Mucosa of descending colon (tissue), 3 donors: ENCODE measurements at regions not wholly inside any gene's neighbourhood (a gene's known extent, or its start where the extent isn't known, plus 50 kb on each side); places are given as distances from the start of the nearest gene placed in this dataset.

ENCODE experiments used
- ATAC-seq: fragments of 200-7000 bp; cut with Tn5 transposase; one replicate; pipeline ENCODE4 v1.9.1; 2020; ENCODE audit warnings: mild to moderate bottlenecking, moderate library complexity
- DNase-seq, 3 donors: peaks; one replicate each; pipeline ENCODE4 v3.0.0-alpha.2; 2020
- H3K36me3 ChIP-seq: fragments of 200-600 bp; one replicate; pipeline ENCODE4 v1.8.0; 2021; ENCODE audit warnings: low read depth, mild to moderate bottlenecking
- H3K4me1 ChIP-seq: fragments of 200-600 bp; one replicate; pipeline ENCODE4 v1.8.0; 2021; ENCODE audit warnings: low read depth, mild to moderate bottlenecking
- H3K4me3 ChIP-seq: fragments of 200-600 bp; one replicate; pipeline ENCODE4 v1.8.0; 2021; ENCODE audit warnings: mild to moderate bottlenecking
- H3K9me3 ChIP-seq: fragments of 200-600 bp; one replicate; pipeline ENCODE4 v1.8.0; 2021; ENCODE audit warnings: mild to moderate bottlenecking
- intact Hi-C, 2 donors: fragments of 100-400 bp; cut with DNase I in 1 of 2; cut with micrococcal nuclease in 1 of 2; formaldehyde crosslinking; loops; one replicate each; pipeline versions ENCODE4 v1.11.0 to v1.11.1; 2022; cut with DNase I, micrococcal nuclease
- TF ChIP-seq, protein P1 (sequence below): fragments of 200-600 bp; IDR thresholded peaks from one replicate; pipeline ENCODE4 v1.8.0; 2022; ENCODE audit warnings: antibody characterized with exemption, mild to moderate bottlenecking
- donor health status: DM: no; HTN: no; CAD: no; lungs with moderate emphysema.
- donor health status: DM: no; HTN: no; CAD: no.
- donor health status: DM: no; HTN: yes; CAD: no.

DNA sequence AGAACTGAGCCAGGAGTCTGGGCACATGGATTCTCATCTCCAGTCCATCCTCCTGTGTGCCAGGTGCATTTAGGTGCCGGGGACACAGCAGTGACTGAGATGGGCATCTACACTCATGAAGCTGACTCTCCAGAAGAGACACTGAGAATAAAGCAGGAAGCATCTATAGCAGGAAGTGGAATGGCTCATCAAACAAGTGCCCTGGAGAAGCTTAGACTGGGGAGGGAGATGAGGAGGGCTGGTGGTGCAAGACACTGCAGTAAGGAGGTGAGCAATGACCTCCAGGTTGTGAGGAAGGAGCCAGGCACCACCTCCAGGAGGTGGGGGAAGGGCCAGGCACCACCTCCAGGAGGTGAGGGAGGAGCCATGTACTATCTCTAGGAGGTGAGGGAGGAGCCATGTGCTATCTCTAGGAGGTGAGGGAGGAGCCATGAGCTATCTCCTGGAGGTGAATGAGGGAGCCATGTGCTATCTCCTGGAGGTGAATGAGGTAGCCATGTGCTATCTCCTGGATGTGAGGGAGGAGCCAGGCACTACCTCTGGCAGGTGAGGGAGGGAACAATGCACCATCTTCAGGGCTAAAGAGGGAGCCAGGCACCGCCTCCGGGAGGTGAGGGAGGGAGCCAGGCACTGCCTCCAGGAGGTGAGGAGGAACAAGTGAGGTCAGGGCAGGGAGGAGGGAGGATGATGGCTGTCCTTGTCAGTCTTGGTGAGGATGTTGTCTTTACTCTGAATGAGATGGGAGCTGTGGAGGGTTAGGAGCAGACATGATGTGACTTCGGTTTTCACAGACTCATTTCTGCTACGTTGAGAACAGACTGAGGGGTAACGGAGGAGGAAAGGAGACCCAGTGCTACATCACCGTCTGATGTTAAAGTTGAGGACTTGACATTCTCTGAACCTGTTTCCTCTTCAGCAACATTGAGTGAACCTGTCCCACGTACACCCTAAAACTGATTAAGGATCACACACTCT lies 961.9 kb upstream of the TMEM132C start:
- intact Hi-C loops, result no loop called here
- H3K9me3 ChIP-seq, result no peaks in the 10 kb centered on the region
- H3K4me1 ChIP-seq, result no peaks in the 10 kb centered on the region
- DNase-seq, result no peak
- TF ChIP-seq, protein P1, sequence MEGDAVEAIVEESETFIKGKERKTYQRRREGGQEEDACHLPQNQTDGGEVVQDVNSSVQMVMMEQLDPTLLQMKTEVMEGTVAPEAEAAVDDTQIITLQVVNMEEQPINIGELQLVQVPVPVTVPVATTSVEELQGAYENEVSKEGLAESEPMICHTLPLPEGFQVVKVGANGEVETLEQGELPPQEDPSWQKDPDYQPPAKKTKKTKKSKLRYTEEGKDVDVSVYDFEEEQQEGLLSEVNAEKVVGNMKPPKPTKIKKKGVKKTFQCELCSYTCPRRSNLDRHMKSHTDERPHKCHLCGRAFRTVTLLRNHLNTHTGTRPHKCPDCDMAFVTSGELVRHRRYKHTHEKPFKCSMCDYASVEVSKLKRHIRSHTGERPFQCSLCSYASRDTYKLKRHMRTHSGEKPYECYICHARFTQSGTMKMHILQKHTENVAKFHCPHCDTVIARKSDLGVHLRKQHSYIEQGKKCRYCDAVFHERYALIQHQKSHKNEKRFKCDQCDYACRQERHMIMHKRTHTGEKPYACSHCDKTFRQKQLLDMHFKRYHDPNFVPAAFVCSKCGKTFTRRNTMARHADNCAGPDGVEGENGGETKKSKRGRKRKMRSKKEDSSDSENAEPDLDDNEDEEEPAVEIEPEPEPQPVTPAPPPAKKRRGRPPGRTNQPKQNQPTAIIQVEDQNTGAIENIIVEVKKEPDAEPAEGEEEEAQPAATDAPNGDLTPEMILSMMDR, result no peak
- ATAC-seq, result no peak
- H3K36me3 ChIP-seq, result no peaks in the 10 kb centered on the region
- no peak overlapping the region for H3K4me3 ChIP-seq

DNA sequence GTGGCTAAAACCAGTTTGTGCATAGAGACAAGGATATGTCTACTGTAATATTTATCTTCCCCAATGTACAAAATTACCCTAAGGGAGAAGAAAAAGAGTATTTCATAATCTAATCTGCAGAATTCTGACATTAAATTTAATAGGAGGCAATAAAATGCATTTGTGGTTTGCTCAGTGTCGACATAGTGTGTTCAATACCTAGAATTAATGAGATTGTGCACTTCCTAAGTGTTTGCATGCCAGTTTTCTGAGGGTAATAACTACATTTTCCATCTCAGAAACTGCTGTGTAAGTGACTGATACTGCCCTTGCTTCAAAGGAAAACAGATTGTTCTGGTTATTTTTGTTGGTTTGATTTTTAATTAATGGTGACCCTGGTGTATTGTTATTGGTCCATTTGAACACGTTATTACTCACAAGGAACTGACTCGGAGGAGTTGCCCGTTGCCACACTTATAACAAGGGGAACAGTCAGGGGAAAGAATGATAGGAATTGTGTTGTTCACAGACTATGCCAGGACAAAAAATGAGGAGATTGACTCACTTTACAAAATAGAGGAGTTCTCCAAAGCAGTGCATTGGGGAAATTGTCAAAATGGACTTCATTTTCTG lies 960.3 kb upstream of the TMEM132C start:
- Histone ChIP-seq H3K4me1 (no peaks in the 10 kb centered on the region), H3K36me3 (no peaks in the 10 kb centered on the region), H3K4me3 (no peak overlapping the region), H3K9me3 (no peaks in the 10 kb centered on the region)
- TF ChIP-seq, protein P1, result no peak
- DNase-seq (no peak), ATAC-seq (no peak)
- intact Hi-C loops, result no loop called here

DNA sequence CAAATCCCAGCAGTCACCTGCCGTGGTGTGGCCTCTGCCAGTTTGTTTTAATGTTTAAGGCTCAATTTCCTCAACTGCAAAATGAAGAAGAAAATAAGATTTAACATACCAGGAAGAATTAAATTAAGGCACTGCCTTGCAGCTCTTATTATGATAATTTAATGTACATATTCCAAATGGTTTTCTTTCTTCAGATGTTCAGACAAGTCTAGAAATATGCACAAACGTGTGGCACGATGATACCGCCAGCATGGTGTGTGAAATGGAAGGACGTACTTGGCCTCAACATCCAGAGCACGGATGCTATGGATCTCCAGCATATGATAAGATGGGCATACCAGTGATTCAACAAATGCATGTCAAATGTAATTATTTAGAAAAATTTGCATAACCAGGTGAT lies 959.4 kb upstream of the TMEM132C start:
- intact Hi-C loops, result no loop called here
- no peaks in the 10 kb centered on the region for H3K9me3 ChIP-seq
- H3K4me1 ChIP-seq, result no peaks in the 10 kb centered on the region
- H3K4me3 ChIP-seq, result no peak overlapping the region
- DNase-seq (no peak), ATAC-seq (no peak)
- no peaks in the 10 kb centered on the region for H3K36me3 ChIP-seq
- TF ChIP-seq, protein P1, result no peak

DNA sequence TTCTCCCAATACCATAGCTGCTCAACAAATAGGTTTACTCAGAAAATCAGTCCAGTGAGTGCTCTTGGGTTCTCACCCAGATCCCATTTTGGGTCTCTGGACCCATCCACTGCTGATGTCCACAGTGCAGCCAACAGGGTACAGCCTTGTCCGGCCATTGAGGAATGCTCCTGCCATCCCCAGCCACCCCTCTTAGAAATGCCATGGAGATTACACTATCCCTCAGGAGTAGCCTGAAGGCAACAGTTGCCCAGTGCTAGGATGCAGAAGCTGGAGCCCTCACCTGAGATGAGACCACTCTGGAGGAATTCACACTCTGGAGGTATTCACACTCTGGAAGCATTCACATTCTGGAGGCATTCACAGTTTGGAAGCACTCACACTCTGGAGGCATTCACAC lies 958.8 kb upstream of the TMEM132C start:
- intact Hi-C loops, result no loop called here
- H3K9me3 ChIP-seq, result no peaks in the 10 kb centered on the region
- TF ChIP-seq, protein P1, result no peak

DNA sequence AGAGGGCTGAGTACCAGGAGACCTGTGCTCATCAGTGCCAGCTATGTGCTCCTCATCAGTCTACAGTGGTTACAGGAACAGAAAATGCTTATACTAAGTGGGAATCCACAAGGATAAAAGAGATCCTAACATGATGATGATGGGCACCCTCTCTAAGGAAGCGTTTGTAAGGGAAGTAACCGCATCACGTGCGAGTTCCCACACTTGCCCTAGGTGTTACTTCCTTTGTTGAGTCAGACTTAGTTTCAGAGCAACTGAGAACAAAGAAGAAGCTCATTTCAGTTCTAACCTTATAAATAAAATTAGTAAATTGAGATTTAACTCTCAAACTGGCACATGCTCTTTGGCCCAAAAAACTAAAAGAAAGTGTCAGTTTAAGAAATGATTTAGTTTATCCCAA lies 956.4 kb upstream of the TMEM132C start:
- H3K4me3 ChIP-seq, result no peak overlapping the region
- DNase-seq, result no peak
- intact Hi-C loops, result no loop called here
- TF ChIP-seq, protein P1, result no peak
- ATAC-seq, result no peak
- H3K4me1 ChIP-seq, result no peaks in the 10 kb centered on the region
- H3K36me3 ChIP-seq, result no peaks in the 10 kb centered on the region
- H3K9me3 ChIP-seq, result no peaks in the 10 kb centered on the region

More for the DNA sequence above, 958.8 kb upstream of the TMEM132C start:
- no peak for ATAC-seq
- DNase-seq, result no peak
- Histone ChIP-seq H3K4me3 (no peak overlapping the region), H3K36me3 (no peaks in the 10 kb centered on the region), H3K4me1 (no peaks in the 10 kb centered on the region)
